Keratinocyte (primary cell): ENCODE measurements at regions not wholly inside any gene's neighbourhood (a gene's known extent, or its start where the extent isn't known, plus 50 kb on each side); places are given as distances from the start of the nearest gene placed in this dataset.

ENCODE experiments used
- EZH2 ChIP-seq: IDR thresholded peaks from one replicate; pipeline ENCODE4 v1.6.1; 2012; ENCODE audit warnings: inconsistent platforms, mild to moderate bottlenecking, low read length, moderate library complexity
- TF ChIP-seq, protein P1 (sequence below), 3 experiments: IDR thresholded peaks in 1 of 3; conservative IDR thresholded peaks in 1 of 3; optimal IDR thresholded peaks in 1 of 3; 2 replicates in 2 of 3; 3 replicates in 1 of 3; pipeline versions ENCODE3 to v1.5.1; 2011; ENCODE audit warnings: low read length in 3 of 3, mild to moderate bottlenecking in 3 of 3, moderate library complexity in 2 of 3, control low read depth in 1 of 3, inconsistent platforms in 1 of 3; ENCODE audit not compliant: insufficient read depth in 2 of 3; ENCODE audit errors: extremely low read depth in 1 of 3

DNA sequence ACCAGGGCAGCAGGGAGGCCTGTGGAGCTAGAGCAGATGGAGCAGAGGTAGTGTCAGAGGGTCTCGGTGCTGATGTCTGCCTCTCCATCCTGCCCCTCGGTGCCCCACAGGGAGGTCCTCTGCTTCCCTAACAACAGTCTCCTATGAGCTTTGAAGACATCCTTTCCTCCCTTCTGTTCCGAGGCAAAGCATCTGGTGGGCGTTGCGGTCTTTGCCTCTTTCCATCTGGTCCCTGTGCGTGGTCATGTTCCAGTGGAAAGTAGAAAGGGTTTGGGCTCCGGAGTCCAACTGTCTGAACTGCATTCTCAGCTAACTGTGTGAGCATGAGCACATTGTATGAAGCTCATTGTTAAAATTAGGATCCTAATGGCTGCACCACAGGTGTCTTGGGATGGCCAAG lies 370.6 kb downstream of the AACS start:
- TF ChIP-seq, protein P1, sequence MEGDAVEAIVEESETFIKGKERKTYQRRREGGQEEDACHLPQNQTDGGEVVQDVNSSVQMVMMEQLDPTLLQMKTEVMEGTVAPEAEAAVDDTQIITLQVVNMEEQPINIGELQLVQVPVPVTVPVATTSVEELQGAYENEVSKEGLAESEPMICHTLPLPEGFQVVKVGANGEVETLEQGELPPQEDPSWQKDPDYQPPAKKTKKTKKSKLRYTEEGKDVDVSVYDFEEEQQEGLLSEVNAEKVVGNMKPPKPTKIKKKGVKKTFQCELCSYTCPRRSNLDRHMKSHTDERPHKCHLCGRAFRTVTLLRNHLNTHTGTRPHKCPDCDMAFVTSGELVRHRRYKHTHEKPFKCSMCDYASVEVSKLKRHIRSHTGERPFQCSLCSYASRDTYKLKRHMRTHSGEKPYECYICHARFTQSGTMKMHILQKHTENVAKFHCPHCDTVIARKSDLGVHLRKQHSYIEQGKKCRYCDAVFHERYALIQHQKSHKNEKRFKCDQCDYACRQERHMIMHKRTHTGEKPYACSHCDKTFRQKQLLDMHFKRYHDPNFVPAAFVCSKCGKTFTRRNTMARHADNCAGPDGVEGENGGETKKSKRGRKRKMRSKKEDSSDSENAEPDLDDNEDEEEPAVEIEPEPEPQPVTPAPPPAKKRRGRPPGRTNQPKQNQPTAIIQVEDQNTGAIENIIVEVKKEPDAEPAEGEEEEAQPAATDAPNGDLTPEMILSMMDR (optimal IDR thresholded peaks at IDR 0.05 in 1 of 3, IDR thresholded peaks at IDR 0.05 in 1 of 3, conservative IDR thresholded peaks at IDR 0.05 in 1 of 3; ENCODE audit: extremely low read depth in 1 of 3, insufficient read depth in 2 of 3, low read length in 3 of 3): no peak
- TF ChIP-seq EZH2: no peak
